GM21423 (cell line): ENCODE measurements at regions not wholly inside any gene's neighbourhood (a gene's known extent, or its start where the extent isn't known, plus 50 kb on each side); places are given as distances from the start of the nearest gene placed in this dataset.
"Not testable (repeated sequence)": the region's sequence is repeated elsewhere in the genome, so short reads cannot be mapped to it uniquely, and the experiment has no call there.

Source experiments
- ATAC-seq: cut with Tn5 transposase; IDR thresholded peaks from one replicate; pipeline ENCODE4 v1.9.1; 2021; ENCODE audit warnings: mild to moderate bottlenecking, moderate library complexity; ENCODE audit not compliant: unreplicated experiment

DNA sequence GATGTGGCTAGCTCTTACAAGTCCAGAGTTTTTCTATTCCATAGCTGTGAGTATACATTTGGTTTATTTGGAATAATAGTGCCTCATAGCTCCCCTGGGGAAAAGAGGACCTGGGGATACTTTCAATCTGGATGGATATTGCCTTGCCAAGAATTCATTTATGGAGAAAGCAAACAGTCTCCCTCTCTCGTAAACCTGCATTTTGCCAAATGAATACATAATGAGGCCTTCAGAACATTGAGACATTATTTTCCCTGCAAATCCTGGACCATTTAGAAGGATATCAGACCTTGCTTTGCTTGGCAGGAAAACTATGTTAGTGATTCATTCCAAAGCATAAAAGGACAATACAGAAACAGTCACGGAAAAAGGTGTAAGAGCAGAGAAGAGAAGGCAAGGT lies 569.6 kb upstream of the BRINP1 start:
- no peak for ATAC-seq

DNA sequence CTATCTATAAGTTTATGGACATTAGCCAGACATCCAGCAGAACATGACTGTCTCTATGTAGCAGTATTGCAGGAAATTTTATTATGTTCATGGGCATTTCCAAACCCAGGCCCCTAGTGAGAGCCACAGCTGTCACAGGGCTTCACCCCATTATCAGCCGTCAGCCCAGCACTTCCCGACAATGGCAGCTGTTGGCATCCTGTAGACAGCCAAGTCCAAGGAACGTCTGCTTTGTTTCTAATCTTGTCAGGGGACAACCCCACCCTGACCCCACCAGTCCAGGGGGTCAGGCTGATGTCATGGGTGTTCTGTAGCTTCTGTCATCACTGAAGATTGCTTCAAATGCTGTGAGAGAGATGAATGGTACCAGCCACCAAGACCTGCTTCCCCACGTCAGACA lies 565.3 kb upstream of the BRINP1 start:
- no peak for ATAC-seq

DNA sequence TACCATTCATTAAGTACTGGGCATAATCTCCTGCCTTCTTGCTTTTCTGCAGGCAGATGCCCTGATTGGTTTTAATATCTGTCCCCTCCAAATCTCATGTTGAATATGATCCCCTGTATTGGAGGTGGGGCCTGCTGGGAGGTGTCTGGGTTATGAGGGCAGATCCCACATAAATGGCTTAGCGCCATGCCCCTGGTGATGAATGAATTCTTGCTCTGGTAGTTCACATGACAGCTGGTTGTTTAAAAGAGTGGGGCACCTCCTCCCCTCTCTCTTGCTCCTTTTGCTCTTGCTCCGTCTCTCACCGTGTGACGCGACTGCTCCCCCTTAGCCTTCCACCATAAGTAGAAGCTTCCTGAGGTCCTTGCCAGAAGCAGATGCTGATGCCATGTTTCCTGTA lies 564.0 kb upstream of the BRINP1 start:
- ATAC-seq, result no peak

DNA sequence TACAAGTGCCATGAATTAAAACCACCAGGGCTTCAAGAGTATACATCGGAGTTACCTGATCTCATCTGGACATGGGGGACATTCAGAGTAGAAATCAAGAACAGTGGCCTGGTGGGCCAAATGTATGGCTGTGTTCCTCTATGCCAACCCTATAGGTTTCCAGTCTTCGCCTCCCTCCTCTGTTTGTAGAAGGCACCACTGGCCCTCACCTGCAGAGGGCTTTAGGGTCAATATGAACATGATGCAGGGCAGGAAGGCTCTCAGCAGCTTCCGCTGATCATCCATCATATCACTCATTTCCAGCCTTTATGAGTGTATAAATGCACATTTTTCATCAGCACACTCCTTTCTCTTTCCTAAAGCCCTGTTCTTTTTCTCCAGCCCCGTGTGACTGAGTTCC lies 555.5 kb upstream of the BRINP1 start:
- ATAC-seq, result no peak

DNA sequence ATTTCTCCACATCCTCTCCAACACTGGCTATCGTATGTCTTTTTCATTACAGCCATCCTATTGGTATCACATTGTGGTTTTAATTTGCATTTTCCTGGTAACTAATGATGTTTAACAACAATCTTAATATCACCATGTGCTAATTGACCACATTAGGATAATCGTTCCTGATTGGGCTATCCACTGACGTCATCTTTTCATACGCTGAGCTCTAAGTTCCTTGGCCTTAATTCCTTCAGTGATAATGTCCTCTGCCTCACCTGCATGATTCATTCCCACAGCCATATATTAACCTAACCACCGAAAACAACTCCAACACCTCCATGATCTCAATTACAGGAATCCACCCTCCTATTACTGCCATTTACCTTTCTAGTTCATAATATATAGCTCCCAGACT lies 547.9 kb upstream of the BRINP1 start:
- no peak for ATAC-seq

DNA sequence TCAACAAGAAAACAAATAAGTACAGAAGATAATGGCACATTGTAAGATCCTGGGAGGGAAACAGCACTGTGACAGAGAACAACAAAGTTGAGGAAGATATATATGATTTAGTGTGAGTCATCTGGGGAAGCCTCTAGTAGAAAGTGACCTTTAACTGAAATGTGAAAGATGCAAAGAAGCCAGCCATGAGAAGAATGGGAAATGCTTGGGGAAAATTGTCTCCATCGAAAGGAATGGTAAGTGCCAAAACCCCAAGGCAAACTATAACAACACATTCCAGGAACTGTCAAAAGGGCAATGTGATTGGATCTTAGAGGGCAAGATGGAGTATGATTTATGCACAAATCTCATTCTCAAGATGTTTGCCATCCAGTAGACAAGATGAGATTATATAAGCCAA lies 537.8 kb upstream of the BRINP1 start:
- ATAC-seq, result no peak

DNA sequence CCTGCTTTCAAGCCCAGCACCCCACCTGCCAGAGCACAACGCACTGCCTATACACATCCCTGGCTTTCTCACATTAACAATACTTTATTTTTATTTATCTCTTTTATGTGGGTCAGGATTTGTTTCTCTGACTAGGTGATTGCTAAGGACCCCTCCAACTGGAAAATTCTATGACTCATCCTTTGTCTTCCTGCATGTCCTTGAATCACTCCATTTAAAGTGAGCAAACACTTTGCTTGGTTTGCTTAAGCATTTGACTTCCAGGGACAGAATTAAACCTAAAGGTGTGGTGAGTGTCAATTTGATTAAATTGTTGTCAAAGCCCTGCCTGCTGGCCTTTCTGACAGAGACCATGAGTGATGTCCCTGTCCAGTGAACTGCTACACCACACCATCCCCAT lies 536.5 kb upstream of the BRINP1 start:
- ATAC-seq, result no peak

DNA sequence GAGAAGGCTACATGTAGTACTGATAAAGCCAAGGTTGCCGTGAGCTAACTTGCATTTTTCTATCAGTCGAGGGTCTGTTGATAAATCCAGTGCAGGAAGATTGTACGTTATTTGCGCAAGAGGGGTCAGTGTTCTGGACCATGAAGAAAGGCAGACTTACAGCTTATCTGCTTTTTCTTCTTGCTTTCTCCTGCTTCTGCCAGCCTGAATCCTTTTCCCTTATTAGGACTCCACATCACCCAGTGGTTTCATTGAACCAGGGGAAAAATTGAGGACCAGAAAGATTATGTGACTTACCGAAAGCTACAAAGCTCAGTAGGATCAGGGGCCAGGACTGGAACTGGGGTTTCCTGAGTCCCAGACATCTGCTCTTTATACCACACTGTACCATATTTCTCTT lies 534.6 kb upstream of the BRINP1 start:
- ATAC-seq, result no peak

DNA sequence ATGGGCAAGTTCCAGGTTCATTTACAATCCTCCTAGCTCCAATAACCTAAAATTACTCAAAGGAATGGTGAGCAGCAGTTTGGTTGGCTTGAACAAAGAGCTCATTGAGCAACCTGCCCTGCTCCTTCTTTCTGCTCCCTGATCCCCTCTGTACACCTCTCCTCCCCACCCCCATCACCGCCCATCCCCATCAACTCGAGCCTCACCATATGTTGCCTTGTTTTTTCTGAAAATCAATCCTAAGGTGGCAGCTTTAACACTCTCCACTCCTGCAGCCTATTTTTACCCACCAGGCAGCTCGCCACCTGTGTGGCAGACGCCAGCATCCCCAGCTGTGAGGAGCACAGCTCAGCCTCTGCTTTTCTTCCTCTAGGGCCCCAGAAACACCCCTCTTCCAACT lies 533.4 kb upstream of the BRINP1 start:
- ATAC-seq, result no peak

DNA sequence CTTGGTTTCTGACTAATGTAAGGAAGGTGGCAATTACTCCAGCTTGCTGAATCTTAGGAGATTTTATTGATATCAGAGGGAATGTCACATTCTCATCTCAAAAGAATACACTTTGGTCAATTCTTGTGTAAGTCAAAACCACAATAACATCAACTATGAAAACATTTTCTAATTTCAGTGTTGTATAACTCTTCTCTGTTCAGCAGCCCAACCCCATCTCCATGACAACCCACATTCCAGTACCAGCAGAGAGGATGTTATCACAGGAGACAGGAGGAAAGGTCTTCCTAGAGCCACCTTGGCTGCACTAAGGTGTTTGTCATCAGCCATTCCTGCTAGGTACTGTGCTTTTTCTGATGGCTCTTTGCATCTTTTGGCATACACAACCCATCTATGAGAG lies 529.1 kb upstream of the BRINP1 start:
- ATAC-seq, result no peak

DNA sequence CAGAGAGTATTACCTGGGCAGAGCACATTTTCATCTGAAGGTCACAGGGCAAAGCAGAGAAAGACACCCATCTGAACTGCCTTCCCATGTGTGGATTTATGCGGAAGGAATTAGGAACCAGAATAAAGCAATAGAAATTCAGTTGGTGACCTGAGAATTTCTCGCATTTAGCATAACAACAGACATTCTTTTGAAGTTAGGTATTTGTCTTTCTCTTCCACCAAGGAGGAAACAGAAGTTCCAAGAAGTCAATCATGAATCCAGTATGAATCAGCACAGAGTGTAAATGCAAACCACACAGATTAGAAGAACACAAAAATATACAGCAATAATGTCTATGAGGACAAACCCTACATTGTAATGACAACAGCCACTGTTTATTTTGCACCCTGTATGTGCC lies 515.2 kb upstream of the BRINP1 start:
- no peak for ATAC-seq

DNA sequence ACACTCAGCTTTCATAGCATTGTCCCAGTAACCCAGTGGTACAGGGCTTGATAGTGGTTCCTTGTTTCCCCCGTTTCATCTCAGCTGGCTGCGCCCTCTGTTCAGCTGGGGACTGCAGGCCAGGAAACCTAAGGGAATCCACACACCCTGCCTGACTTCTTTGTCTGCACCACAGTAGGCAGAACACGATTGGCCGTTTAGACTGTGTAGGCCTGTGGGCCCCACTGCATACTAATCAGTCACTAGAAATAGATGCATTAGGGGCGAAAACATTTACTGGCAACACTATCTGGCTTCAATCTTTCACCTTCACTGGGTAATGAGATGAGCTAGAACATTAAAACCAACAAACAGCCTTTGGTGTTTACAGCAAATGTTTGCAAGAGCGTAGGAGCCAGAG lies 512.7 kb upstream of the BRINP1 start:
- no peak for ATAC-seq

DNA sequence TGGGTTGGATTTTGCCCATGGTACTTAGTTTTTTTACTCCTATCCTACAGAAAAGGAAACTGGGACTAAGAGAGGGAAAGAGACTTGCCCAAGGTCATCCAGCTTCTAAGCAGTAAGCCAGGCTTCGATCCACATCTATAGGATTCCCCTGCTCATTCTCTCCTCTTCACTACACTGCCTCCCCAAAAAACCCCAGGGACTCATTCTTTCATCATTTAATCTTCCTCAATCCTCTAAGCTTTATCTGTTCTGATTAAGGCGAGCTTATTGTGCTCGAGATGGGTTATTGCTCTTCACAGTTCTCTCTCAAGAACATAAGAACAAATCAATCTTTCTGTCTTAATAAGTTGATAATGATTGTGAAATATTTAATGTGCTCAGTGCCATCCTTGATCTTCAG lies 511.1 kb upstream of the BRINP1 start:
- no peak for ATAC-seq

DNA sequence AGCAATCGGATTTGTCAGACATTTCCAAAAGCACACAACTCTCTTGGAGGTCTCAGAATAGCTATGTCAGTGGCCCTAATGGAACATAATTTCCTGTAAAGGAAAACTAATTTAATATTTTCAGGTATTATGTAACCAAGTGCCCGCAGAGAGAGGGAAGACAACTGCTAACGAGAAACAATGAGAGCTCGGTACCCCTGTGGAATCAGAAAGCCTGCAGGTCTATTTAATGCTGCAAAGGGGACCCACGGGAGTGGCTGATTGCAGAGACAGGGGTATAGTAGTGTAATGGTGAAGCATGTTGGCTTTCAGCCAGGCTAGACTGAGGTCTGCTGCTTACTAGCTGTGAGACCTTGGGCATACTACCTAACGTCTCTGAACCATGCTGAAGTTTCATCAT lies 508.1 kb upstream of the BRINP1 start:
- no peak for ATAC-seq

DNA sequence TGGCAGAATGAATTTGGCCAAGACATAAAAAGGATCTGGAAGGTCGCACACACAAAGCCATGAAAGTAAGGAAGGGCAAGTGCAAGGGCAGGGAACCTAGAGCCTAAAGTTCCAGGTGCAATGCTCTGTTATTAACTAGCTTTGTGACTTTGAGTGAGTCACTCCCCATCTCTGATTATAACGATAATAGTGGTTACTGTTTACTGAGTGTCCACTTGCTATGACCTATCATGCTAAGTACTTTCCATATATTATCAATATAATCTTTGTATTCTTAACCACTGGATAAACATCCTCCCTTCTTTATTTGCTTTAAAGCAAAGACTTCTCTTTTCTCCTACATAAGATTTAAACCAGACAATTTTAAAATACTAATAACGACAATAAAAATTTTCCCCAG lies 504.6 kb upstream of the BRINP1 start:
- ATAC-seq, result no peak

DNA sequence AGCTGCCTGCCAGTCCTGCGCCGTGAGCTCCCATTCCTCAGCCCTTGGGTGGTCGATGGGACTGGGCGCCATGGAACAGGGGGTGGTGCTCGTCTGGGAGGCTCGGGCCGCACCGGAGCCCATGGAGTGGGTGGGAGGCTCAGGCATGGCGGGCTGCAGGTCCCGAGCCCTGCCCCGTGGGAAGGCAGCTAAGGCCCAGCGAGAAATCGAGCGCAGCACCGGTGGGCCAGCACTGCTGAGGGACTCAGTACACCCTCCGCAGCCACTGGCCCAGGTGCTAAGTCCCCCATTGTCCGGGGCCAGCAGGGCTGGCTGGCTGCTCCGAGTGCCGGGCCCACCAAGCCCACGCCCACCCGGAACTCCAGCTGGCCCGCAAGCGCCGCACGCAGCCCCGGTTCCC lies 501.0 kb upstream of the BRINP1 start:
- ATAC-seq, result not testable (repeated sequence)

DNA sequence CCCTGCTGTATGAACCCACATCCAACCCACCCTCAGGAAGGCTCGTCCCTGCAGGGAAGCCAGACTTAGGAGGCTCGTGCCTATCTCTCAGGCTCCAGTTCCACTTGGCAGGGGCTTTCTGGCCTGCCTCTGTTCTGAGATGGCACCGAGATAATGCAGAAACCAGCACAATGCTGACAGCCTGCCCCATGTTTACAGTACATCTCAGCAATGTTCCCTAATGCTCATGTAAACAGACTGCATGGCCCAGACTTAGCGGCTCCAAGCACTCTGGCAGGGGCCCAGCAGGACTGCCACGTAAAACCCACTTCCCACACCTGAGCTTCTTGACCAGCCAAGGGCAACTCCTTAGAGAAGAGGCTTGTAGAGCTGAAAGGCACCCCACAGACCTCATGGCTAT lies 499.5 kb upstream of the BRINP1 start:
- ATAC-seq, result no peak

DNA sequence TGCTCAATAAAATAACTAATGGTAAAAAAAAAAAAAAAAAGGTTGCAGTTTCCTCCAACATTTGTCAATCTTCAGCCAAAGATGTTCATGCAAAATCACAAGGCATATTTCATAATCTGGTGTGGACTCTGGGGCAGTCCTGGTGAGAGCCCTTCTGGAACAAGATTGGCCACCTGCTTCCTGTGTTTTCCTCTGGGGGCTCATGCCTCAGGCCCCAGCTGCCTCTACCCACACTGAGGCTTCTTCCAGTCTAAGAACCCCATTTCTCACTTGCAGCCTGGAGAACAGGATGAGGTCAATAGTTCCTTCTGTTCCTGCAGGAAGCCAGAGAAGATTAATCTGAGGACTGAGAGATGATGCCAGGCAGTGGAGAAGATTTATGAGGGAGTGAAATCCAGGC lies 492.6 kb upstream of the BRINP1 start:
- no peak for ATAC-seq

DNA sequence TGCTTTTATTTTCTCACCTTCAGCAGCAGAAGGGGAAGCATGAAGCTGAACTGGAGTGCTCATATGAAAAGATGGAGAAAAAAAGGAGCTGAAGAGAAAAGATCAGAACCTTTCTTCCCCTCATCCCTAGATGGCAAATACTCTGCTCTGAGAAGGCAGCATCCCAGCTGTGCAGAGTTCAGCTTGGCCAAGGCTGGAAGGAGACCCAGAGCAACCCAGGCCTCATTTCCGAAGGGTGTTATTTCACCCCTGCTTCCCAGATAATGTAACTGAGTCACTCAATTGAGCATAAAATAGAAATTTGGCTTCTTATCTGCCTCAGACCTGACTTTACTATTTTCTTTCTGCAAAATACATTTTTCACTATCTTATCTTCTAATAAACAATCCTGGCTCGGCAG lies 489.9 kb upstream of the BRINP1 start:
- no peak for ATAC-seq

DNA sequence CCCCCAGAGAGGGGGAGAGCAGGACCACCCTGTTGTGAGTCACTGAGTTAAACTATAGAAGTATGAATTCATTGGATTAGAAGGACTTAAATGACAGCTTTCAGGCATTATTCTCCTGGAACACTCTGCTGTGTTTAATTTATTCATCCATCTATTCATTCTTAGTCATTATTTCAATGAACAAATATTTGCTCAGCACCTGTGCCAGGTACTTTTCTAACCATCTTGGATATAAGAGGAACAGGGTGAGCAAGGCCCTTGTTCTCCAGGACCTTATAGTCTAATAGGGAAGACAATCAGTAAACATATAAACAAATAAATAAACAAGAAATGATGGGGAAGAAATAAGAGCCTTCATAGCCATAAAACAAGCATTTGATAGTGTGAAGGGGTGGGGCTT lies 483.9 kb upstream of the BRINP1 start:
- no peak for ATAC-seq

DNA sequence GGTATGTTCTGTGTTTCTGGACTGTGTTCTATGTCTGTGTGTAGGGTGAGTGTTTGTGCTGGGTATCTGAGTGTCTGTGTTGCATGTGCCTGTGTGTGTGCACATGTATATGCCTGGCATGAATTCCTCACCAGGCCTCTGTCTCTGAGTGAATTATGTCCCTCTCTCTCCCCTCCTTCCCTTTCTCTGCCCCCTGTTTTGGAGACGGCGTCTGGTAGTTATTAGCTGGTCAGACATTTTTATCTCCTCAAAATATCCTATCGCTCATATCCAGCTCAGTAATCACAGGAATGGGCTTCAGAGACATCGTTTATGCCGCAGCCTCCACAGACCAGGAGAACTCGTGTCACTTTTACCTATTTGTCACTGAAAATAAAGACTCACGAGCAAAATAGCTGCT lies 483.2 kb upstream of the BRINP1 start:
- no peak for ATAC-seq

DNA sequence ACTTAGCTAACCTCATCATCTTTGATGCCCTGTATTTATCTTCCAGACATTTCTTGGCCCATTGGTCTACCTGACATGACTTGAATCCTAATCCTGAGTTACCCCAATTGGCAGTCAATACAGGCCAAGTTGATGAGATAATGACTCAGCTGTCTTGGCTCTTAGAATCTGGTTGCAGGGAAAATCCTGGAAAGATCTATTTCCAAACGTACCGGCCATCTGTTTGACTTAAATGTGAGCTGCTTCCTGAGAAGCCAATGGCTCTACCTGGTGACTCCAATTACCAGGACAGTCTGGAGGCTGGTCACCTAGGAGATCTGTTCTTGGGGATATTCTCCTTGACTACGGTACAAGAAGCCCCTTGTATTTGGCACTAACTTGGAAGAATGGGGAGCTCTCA lies 475.2 kb upstream of the BRINP1 start:
- no peak for ATAC-seq

DNA sequence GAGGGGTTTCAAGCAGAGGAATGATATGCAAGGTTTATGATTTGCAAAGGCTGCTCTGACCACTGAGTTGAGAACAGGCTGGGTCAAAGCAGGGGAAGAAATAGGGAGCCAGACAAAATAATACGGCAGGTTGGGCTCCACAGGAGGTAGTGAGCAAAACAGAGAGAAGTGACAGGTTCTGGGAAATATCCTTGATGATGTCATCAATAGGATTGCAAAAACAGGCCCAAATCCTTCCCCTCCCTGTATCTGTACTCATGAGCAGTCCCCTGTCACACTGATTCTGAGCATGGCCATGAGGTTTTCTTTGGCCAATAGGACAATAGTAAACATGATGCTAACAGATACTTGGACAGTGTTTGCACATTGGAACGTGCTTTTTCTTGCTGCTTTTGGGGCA lies 471.8 kb upstream of the BRINP1 start:
- no peak for ATAC-seq

DNA sequence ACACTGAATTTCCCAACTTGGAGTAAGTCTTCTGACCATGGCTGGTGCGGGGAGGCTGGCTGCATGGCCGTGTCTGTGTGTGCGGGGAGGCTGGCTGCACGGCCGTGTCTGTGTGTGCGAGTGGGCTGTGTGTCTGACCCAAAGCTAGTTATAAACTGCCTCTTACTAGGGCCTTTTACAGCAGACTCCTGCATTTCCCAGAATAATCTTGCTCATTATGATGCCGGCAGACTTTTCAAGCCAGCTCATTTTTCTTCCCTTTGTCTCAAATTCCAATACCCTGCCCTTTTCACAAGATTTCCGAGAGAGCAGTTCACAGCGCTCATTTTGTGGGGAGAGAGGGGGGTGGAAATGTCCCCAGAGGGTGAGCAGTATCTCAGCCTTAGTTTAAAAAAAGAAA lies 470.7 kb upstream of the BRINP1 start:
- no peak for ATAC-seq
